NCI-H524 treated with DMSO at 0.1 percent for 48 hours (cell line): ENCODE measurements at regions not wholly inside any gene's neighbourhood (a gene's known extent, or its start where the extent isn't known, plus 50 kb on each side); places are given as distances from the start of the nearest gene placed in this dataset.
"Not testable (repeated sequence)": the region's sequence is repeated elsewhere in the genome, so short reads cannot be mapped to it uniquely, and the experiment has no call there.

Source experiments
- DNase-seq: peaks from one replicate; lab custom pipeline; 2025; lab: John Stamatoyannopoulos, UW

DNA sequence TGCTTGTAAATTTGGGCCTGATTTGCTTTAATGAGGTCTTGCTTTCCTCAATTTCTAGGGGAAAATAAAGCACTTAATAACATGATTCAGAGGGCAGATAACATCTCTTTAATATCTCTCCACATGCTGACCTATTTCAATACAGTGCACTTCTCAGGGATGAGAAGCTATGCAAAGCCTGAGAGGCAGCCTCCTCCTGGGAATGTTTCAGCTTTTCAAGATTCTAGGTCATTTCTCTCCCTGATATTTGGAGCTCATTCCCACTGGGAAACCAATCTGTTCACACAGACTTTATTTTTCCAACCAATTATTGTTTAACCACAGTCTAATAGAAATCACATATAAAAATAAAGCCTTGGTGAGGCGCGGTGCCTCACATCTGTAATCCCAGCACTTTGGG, 67.0 kb upstream of the LSAMP start:
- DNase-seq = no peak

DNA sequence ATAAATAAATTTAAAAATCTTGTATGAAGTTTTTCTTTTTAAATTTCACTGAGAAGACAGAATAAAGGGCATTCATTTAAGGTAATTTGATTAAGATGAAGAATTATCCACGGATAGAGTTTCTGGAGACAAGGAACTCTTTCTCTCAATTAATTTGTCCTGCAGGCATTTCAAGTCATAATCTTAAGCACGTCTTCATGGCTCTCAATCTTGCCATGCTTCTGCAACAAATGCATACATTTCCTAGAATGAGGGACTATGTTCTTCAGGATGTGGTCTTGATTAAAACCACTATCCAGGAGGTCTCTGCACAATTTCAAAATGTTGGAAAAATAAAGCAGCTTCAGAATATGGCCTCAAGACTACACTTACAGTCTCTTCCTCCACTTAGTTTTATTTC, 67.6 kb upstream of the LSAMP start:
- DNase-seq = no peak

DNA sequence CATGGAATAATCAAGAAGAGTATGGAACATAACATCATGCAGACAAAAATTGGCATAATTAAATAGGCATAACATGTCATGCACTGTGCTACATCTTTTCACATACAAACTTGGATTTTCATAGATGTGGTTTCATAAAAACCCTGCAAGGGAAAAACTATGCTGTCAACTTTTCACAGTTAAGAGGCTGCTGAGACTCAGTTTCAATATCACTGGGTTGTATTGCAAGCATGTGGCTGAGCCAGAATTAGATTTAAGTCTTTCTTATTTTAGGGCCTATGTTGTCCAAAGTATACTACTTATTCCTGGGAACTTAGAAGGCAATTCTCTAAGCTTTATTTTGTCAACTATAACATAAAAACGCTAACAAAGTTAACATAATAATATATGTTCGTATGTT, 70.7 kb upstream of the LSAMP start:
- no peak for DNase-seq

DNA sequence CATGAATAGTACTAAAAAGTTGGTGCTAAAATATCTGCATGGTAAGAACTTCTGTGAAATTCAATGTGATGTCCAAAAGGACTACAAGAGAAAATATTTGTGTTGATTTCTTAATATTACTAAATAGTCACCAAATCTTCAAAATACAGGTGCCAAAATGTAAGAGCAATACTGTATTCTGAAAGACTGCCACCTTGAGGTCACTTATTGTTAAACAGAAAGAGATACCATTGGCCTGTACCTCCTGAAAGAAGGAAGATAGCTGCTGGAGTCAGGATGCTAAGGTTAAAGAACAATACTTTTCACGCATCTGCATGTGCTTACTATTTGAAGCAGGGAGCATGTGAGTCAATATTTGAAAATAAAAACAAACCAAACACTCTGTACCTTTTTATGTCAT, 72.0 kb upstream of the LSAMP start:
- no peak for DNase-seq

DNA sequence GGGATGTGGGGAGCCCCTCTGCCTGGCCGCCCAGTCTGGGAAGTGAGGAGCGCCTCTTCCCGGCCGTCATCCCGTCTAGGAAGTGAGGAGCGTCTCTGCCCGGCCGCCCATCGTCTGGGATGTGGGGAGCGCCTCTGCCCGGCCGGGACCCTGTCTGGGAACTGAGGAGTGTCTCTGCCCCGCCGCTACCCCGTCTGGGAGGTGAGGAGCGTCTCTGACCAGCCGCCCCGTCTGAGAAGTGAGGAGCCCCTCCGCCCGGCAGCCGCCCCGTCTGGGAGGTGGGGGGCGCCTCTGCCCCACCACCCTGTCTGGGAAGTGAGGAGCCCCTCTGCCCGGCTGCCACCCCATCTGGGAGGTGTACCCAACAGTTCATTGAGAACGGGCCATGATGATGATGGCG, 73.8 kb upstream of the LSAMP start:
- not testable (repeated sequence) for DNase-seq

DNA sequence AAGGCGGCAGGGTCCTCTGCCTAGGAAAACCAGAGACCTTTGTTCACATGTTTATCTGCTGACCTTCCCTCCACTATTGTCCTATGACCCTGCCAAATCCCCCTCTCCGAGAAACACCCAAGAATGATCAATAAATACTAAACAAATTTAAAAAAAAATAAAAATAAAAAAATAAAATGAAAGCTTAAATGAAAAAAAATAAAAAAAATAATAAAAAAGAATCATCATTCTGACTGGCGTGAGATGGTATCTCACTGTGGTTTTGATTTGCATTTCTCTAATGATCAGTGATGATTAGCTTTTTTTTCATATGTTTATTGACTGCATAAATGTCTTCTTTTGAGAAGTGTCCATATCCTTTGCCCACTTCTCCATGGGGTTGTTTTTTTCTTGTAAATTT, 74.5 kb upstream of the LSAMP start:
- DNase-seq = not testable (repeated sequence)

DNA sequence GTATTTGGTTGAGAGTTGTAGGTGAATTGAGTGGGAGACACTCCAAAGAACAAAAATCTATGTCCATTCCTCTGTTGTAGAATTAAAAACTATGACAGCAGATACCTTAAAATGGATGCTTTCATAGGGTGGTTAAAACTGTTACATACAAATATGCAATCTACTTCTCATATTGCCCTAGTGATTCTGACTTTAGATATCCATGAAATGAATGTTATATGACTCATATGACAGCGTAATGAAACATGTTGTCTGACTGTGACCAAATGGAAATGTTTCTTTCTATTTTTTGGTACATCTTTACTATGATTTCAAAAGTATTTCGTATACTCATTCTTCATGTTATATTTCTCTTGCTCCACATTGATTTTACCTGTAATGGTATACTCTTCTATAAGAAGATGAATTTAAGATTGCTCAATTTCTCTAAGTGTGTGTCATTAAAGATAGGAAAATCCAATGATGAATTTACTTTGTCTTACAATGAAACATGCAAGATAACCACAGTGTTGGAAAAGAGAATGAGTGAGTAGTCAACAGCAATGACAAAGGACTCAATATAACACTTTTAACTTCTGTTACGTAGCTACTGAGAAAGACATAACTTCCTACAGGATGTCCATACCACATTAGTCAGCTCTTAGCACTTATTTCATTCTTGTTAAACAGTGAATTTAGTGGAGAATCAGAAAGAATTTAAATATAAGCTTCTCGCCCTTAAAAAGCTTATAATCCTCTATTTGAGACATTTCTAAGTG, 79.3 kb upstream of the LSAMP start:
- no peak for DNase-seq

DNA sequence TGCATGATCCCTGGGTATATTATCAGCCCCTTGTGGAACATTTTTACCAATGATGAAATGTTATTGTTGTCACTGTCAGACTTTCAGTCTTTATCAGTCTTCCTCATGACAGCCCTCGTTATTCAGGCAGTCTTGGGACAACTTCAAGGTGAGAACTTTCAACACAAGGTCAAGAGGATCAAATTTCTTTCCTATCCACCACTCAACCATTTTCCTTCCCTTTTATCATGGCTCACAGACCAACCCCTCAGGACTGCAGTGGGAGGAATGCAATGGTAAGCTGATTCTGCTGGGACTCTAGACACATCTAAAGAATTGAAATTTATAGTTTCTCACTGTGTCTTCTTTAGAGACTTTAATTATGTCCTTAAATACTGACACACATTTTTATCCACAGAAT, 107.0 kb upstream of the LSAMP start:
- DNase-seq = no peak

DNA sequence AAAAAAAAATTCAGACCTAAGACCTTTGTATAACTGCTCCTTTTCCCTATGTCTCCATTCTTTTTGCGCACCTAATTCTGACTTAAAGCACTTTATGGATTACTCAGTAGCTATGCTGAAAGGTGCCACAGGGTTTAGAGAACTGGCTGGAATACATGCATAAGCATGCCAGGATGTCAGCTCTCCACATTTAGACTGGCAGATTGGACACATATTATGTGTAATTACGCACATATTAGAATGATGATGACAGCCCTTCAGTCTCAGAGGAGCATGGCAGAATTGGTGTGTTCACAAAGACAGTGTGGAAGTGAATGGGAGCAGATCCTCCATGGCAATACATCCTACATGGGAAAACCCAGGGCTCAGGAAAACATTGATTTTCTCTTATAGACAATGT, 108.1 kb upstream of the LSAMP start:
- no peak for DNase-seq

DNA sequence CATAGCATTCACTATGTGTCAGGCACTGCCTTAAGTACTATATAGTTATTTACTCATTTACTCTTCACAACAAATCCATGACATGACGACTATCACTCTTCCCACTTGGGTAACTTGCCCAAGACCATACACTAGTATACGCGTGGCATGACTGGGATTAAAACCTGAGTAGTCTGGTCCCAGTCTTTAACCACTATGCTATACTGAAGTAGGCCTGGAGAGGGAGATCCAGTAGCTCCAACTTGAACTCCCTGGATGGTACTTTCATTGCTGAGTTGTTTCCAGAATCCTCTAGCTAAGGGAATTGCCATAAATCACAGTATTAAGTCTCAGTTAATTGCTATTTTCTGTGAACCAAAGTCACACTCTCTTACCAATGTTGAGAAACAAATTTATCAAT, 116.2 kb upstream of the LSAMP start:
- DNase-seq = no peak

DNA sequence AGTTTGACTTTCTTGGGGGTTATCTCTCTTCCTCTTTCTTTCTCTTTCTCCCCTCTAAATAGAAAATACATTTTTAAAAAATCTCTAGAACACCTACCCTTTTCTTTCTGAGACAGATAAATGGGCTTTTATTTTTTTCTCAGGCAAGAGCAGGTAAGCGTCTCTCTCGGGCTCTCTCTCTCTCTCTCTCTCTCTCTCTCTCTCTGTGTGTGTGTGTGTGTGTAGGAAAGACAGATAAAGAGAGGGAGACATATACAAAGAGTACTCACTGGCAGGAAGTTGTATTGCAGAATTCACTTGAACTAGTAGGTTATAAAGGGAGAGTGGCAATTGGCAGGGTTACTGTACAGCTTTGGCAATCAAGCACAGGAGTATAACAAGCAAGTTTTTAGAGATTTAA, 118.1 kb upstream of the LSAMP start:
- no peak for DNase-seq

DNA sequence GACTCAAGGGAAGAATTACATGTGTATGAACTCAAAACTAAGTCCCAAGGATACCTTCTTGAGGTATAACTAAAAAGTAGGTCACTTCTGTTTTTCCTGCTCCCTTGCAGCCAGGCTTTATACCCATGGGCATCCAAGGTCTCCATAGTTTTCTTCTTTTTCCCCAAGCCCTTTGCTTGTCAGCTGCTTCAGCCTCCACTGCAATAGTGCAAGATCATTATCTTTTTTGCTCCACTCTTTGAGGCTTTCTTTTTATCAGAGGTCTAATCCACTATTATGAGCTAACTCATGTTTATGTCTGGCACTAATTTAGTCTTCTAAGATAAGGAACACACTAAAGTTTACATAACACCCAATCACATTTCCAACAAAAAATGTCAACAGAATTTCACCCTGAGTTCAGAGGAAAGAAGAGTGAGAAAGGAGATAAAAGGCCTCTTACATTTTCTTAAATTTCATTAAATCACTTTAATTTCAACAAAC, 121.2 kb upstream of the LSAMP start:
- no peak for DNase-seq

DNA sequence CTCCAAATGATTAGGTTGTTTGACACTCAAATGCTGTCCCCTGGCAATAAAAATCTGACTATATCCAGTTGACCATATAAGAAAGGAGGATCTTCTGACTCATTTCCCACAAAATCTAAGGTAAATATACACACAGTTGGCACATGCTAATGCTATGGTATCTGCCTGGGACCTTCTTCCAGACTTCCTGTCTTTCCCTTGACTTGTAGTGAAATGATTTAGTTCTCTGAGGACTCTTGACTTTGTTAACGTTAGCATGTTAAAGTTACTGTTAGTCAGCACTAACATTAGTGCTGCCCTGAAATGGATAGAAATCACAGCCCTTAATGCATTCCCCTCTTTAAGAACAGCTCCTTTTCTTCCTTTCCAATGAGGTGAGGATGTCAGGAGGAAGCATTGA, 124.3 kb upstream of the LSAMP start:
- DNase-seq = no peak

DNA sequence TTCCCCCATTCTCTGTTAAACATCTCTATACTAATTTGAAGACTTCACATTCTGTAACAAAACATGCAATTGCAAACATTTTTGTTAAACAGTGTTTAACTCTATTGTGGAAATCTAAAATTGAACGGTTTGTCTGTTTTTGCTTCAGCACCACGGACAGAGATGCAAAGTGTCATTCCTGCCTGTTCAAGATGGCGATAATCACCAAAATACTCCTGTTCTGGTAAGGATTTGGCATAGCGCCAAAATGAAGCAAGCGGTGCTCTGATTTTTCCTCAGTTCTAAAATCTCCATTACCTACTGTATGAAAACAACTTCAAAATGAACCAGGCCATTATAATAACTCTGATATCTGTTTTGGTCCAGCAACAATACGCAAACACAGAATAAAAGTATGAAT, 129.7 kb upstream of the TUSC7 start:
- DNase-seq = no peak

DNA sequence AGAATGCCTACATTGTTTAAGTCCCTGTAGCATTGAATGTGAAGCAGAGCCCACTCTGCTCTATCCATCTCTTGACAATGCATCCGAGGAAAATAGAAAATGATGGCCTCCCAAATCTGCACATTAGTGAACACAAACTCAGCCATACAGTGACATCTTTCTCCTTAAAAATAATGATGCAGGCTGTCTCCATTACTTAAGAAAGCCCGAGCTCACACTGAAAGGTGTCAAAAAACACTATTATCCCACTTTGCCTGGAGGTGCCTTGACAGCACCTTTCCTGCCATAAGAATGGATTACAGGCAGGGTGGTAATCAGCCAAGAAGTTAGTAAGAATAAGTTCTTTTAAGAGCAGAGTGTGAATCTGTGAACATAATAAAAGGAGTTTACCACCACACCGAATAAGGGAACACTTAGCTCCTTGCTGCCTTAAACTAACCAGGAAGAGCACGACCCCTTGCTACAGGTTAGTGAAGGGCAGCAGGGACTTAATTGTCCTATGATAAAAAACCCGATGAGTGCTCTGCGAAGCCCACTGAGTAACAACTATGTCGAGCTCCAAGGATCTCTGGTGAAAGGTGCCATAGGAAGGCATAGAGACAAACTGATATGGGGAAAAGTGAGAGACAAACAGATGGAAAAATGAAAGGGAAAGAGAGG, 123.2 kb upstream of the TUSC7 start:
- no peak for DNase-seq

DNA sequence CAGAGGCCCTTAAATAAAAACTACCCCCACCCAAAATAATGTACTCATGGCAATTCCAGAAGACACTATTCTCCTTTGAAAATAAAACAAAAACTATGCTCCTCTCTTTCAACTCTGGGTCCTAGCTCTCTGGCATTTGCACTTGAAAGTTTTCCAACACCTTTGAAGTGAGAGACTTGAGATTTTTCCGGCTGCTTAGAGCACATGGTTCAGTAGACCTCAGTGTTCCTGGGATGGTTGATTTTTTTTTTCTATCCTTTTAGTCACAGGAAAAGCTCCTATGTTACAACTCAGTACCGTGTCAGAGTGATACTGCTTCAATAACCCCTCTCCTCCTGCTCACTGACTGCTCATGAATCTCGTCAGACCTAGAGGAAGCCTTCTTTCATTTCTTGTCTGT, 118.3 kb upstream of the TUSC7 start:
- no peak for DNase-seq

DNA sequence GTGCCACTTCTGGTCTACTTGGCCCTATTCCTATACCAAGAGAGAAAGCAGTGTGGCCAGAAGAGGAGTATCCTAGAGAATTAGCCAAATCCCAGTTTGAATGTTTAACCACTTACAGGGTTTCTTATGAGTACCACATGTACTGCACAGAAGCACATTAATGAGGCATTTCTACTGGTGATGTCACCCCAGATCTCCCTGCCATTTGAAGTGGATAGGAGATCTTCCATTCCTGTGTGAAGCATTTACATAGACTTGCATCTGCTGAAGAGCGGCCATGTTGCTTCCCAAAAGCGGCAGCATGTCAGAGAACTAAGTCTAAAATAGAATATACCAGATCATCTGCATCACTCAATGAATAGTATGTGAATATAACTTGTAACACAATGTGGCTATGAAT, 108.4 kb upstream of the TUSC7 start:
- DNase-seq = peak; percentile 36

DNA sequence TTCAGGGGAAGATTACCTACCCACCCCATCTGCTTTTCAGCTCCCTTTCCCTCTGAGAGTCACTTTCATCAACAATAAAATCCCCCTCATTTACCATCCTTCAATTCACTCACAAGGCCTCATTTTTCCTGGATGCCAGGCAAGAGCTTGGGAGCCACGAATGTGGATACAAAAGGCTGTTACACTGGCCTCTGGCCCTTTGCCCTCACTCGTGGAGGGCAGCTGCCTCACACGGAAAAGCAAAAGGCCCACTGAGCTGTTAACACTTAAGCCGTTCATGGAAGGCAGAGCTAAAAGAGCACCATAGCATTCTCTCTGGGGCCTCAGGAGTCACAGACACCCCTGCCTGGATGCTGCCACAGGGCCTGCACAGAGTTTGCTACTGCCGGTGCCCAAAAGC, 102.4 kb upstream of the TUSC7 start:
- DNase-seq = no peak

DNA sequence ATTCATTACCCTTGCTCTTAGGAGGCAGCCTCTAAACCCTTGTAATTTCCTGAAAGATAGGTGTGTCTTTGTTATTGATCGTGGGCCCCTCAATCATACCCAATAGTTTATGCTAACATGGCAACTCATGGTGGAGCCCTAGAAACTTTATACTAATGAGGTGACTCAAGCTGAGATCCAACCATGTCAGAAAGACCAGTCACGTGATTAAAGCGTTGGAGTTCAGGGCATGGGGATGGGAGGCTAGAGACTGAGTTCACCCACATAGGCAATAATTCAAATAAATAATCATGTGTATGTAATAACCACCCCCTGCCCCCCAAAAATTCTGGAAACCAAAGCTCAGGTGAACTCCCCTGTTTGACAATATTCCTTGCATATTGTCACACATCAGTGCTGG, 99.5 kb upstream of the TUSC7 start:
- no peak for DNase-seq

DNA sequence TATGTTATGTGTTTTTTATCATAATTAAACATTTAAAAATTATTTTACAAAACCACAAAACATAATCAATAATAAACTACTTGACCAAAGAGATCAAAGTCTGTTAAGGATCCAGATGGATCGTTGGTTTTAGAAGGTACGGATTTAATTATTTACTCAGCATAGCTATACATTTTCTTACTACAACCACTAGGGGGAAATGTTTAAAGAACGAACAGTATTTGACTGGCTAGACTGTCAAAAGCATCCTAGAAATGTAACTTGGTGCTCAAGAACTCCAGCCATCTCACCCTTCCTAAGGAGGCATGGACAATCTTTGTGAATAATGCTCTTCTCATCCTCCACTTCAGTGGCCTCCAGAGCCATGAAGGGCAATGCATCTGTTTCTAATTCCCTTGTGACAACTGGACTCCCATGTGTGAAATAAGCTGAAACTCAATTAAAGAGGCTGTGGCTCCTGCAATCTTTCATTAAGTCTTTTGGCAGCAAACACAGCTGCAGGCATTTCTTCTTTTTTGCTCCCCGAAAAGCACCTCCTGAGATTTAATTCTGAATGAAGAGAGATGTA, 94.7 kb upstream of the TUSC7 start:
- peak; percentile 24 for DNase-seq

DNA sequence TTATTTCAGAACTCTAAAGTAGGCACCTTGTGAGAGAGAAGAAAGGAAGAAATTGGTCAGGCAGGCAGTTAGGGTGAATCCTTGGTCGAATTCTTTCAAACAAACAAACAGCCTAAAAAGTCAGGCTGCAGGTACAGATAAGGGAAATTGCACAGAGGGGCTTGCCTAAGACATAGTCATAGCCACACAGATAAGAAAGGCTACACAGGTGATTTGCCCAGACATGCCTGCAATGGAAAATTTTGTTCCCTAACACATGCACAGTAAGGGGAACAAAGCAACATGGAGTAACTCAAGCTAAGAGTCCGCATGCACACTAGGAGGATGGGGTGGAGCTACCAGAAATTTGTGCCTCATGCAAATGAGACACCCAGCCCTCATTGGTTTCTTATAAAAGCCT, 91.4 kb upstream of the TUSC7 start:
- DNase-seq = no peak

DNA sequence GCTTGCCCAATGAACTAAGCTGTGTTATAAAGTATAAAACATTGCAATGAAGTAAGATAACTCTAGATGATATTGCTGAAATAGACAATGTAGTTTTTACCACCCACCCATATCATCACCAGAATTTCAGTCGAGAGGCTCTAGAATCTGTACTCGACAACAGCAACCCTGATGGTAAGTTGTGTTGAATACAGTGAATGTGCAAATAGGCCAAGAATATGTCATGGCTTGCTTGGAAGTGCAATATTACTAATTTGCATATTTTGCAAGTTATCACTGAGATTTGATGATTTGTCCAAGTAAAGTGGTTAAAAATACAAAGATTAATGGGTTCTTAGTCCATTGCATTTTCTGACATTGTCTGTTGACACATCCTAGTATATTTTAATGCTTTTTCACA, 90.6 kb upstream of the TUSC7 start:
- no peak for DNase-seq

DNA sequence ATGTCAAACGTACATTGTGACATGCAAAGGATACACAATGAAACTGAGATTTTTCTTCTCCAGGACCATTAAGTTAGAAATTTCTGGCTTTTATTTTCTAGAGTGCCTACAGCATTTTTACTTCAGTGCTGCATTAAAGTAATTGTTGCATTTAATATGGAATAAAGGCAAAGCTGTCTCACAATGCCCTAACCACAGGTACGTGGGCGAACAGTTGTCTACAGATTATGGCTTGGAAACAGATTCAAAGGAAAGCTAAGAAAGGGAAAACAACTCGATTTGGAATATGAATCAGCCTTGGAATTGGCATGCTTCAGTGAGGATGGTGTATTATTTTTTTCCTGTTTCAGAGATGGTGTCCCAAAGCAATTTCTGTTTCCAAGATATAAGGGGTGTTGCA, 79.1 kb upstream of the TUSC7 start:
- no peak for DNase-seq

DNA sequence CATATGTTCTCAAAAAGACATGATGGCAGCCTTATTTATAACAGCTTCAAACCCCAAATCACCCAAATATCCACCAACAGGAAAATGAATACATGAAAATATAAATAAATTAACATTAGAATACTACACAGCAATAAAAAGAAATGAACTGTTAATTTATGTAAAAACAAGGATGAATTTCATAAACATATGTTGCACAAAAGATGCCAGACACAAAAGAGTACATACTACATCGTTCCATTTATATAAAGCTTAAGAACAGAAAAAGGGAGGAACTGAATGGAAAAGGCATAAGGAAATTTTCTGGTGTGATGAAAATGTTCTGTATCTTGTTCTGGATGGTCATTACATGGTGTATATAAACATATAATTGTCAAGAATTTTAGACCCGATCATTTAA, 69.9 kb upstream of the TUSC7 start:
- DNase-seq = no peak
